Activated CD8-positive, alpha-beta T cell treated with anti-CD3 and anti-CD28 coated beads, Interleukin-2, amount 10 ng/mL, durations not matched to agents 7 days and 5 days (primary cell): ENCODE measurements at regions not wholly inside any gene's neighbourhood (a gene's known extent, or its start where the extent isn't known, plus 50 kb on each side); places are given as distances from the start of the nearest gene placed in this dataset.

Experiments
- ATAC-seq: fragments of 150-1000 bp; cut with Tn5 transposase; one replicate; pipeline ENCODE4 v1.10.0; 2021; ENCODE audit warnings: moderate library complexity
- CTCF ChIA-PET: fragments of 350-600 bp; sonication (Branson Sonifier 250); formaldehyde crosslinking; loops from one replicate; lab custom pipeline; 2021; ENCODE audit warnings: antibody characterized with exemption; lab: Charles Lee
- POLR2A ChIA-PET: fragments of 350-600 bp; sonication (Branson Sonifier 250); formaldehyde crosslinking; loops from one replicate; lab custom pipeline; 2021; ENCODE audit warnings: antibody characterized with exemption; lab: Charles Lee
- DNase-seq: peaks from one replicate; pipeline ENCODE4 v3.0.0-alpha.2; 2020
- H3K27ac Mint-ChIP-seq: one replicate; pipeline ENCODE4 v1.8.0; 2021; ENCODE audit warnings: mild to moderate bottlenecking, mixed read lengths
- H3K27me3 Mint-ChIP-seq: one replicate; pipeline ENCODE4 v1.8.0; 2021; ENCODE audit warnings: low read depth, mixed read lengths
- H3K36me3 Mint-ChIP-seq: one replicate; pipeline ENCODE4 v1.8.0; 2021; ENCODE audit warnings: low read depth, mixed read lengths
- H3K4me1 Mint-ChIP-seq: one replicate; pipeline ENCODE4 v1.8.0; 2021; ENCODE audit warnings: low read depth, mixed read lengths
- H3K4me3 Mint-ChIP-seq: one replicate; pipeline ENCODE4 v1.8.0; 2021; ENCODE audit warnings: mild to moderate bottlenecking, mixed read lengths
- H3K9me3 Mint-ChIP-seq: one replicate; pipeline ENCODE4 v1.8.0; 2022; ENCODE audit warnings: mixed read lengths; ENCODE audit not compliant: insufficient read depth

GRCh38 chr4:121277194-121278105 lies 103.4 kb downstream of the QRFPR start:
- no peak for DNase-seq
- H3K9me3 Mint-ChIP-seq, result no peaks in the 10 kb centered on the region
- CTCF ChIA-PET, result interaction anchor here (1.3 to 2.3 kb wide), 2 partner anchors 31 to 85 kb away, joined by 4 to 11 read pairs; no protein-coding TSS in a partner anchor
- peaks cover 7% of the 10 kb centered on the region for H3K4me1 Mint-ChIP-seq
- ATAC-seq, result no peak
- POLR2A ChIA-PET, result no interaction called here
- no peak overlapping the region for H3K4me3 Mint-ChIP-seq
- peaks cover 11% of the 10 kb centered on the region for H3K27me3 Mint-ChIP-seq
- H3K36me3 Mint-ChIP-seq, result no peaks in the 10 kb centered on the region
- H3K27ac Mint-ChIP-seq, result no peak overlapping the region

- no peak for DNase-seq
- Mint-ChIP-seq H3K4me1 (peaks cover 7% of the 10 kb centered on the region), H3K9me3 (no peaks in the 10 kb centered on the region), H3K27ac (no peak overlapping the region), H3K27me3 (peaks cover 3% of the 10 kb centered on the region), H3K4me3 (no peak overlapping the region), H3K36me3 (no peaks in the 10 kb centered on the region)
- ATAC-seq, result no peak
- ChIA-PET CTCF (interaction anchor here (1.4 to 4.3 kb wide), 5 partner anchors 12 to 81 kb away, joined by 3 to 31 read pairs (median 16); no protein-coding TSS in a partner anchor), POLR2A (no interaction called here)
These were observed 107.6 kb downstream of the QRFPR start for GRCh38 chr4:121273191-121273590.

- Mint-ChIP-seq H3K27ac (no peak overlapping the region), H3K9me3 (no peaks in the 10 kb centered on the region), H3K36me3 (no peaks in the 10 kb centered on the region), H3K4me1 (peaks cover 7% of the 10 kb centered on the region), H3K4me3 (no peak overlapping the region), H3K27me3 (peaks cover 3% of the 10 kb centered on the region)
- POLR2A ChIA-PET, result no interaction called here
- ATAC-seq (no peak), DNase-seq (no peak)
- CTCF ChIA-PET, result interaction anchor here (0.8 to 4.3 kb wide), 6 partner anchors 11 to 80 kb away, joined by 3 to 31 read pairs (median 14); no protein-coding TSS in a partner anchor
These were observed 108.3 kb downstream of the QRFPR start for GRCh38 chr4:121272526-121272925.

- ChIA-PET CTCF (no interaction called here), POLR2A (no interaction called here)
- ATAC-seq (no peak), DNase-seq (no peak)
- Mint-ChIP-seq H3K27ac (no peak overlapping the region), H3K4me3 (no peak overlapping the region), H3K36me3 (no peaks in the 10 kb centered on the region), H3K9me3 (no peaks in the 10 kb centered on the region), H3K27me3 (no peaks in the 10 kb centered on the region), H3K4me1 (peaks cover 7% of the 10 kb centered on the region)
These were observed 106.3 kb upstream of the TNIP3 start for GRCh38 chr4:121270389-121270788.

GRCh38 chr4:121269001-121269400 lies 104.9 kb upstream of the TNIP3 start:
- Mint-ChIP-seq H3K4me1 (peaks cover 7% of the 10 kb centered on the region), H3K27ac (no peak overlapping the region), H3K9me3 (no peaks in the 10 kb centered on the region), H3K27me3 (no peaks in the 10 kb centered on the region), H3K36me3 (no peaks in the 10 kb centered on the region), H3K4me3 (no peak overlapping the region)
- ChIA-PET CTCF (no interaction called here), POLR2A (no interaction called here)
- DNase-seq, result no peak
- no peak for ATAC-seq

GRCh38 chr4:121266982-121267381 lies 102.9 kb upstream of the TNIP3 start:
- H3K27ac Mint-ChIP-seq, result no peak overlapping the region
- H3K27me3 Mint-ChIP-seq, result no peaks in the 10 kb centered on the region
- POLR2A ChIA-PET, result no interaction called here
- H3K9me3 Mint-ChIP-seq, result no peaks in the 10 kb centered on the region
- H3K4me1 Mint-ChIP-seq, result no peaks in the 10 kb centered on the region
- CTCF ChIA-PET, result interaction anchor here (1.0 to 1.3 kb wide), 2 partner anchors 16 to 41 kb away, joined by 3 to 4 read pairs; no protein-coding TSS in a partner anchor
- H3K4me3 Mint-ChIP-seq, result no peak overlapping the region
- no peak for DNase-seq
- no peak for ATAC-seq
- no peaks in the 10 kb centered on the region for H3K36me3 Mint-ChIP-seq

GRCh38 chr4:121256887-121257466 lies 92.9 kb upstream of the TNIP3 start:
- DNase-seq, result no peak
- ChIA-PET CTCF (interaction anchor here (0.7 to 1.7 kb wide), 3 partner anchors 51 to 65 kb away, joined by 3 to 5 read pairs (median 4); no protein-coding TSS in a partner anchor), POLR2A (interaction anchor here (0.8 kb wide), 2 partner anchors 38 to 51 kb away, joined by 3 read pairs; no protein-coding TSS in a partner anchor)
- Mint-ChIP-seq H3K4me3 (no peak overlapping the region), H3K36me3 (peaks cover 11% of the 10 kb centered on the region), H3K27ac (peak overlapping the region; percentile 90), H3K9me3 (no peaks in the 10 kb centered on the region), H3K27me3 (no peaks in the 10 kb centered on the region), H3K4me1 (peaks cover 58% of the 10 kb centered on the region)
- peak; percentile 12 for ATAC-seq

GRCh38 chr4:121255986-121256750 lies 92.0 kb upstream of the TNIP3 start:
- ChIA-PET CTCF (interaction anchor here (1.7 to 10.2 kb wide), 2 partner anchors 51 to 65 kb away, joined by 5 to 130 read pairs; no protein-coding TSS in a partner anchor), POLR2A (no interaction called here)
- Mint-ChIP-seq H3K27ac (peak overlapping the region; percentile 90), H3K27me3 (no peaks in the 10 kb centered on the region), H3K4me3 (peak overlapping the region; percentile 38), H3K36me3 (peaks cover 11% of the 10 kb centered on the region), H3K9me3 (no peaks in the 10 kb centered on the region), H3K4me1 (peaks cover 58% of the 10 kb centered on the region)
- peak; percentile 96 for ATAC-seq
- peak; percentile 71 for DNase-seq

- Mint-ChIP-seq H3K27me3 (no peaks in the 10 kb centered on the region), H3K4me1 (peaks cover 65% of the 10 kb centered on the region), H3K36me3 (peaks cover 11% of the 10 kb centered on the region), H3K4me3 (no peak overlapping the region), H3K27ac (peak overlapping the region; percentile 76), H3K9me3 (no peaks in the 10 kb centered on the region)
- CTCF ChIA-PET, result interaction anchor here (0.6 to 10.2 kb wide), 9 partner anchors 11 to 62 kb away, joined by 3 to 130 read pairs (median 16); no protein-coding TSS in a partner anchor
- DNase-seq (peak; percentile 29), ATAC-seq (peak; percentile 16)
- POLR2A ChIA-PET, result interaction anchor here (1.7 kb wide), 1 partner anchor 63 kb away, joined by 3 read pairs; no protein-coding TSS in a partner anchor
These were observed 89.8 kb upstream of the TNIP3 start for GRCh38 chr4:121253961-121254360.

- CTCF ChIA-PET, result interaction anchor here (1.0 to 10.2 kb wide), 16 partner anchors 10 to 134 kb away, joined by 3 to 130 read pairs (median 7); no protein-coding TSS in a partner anchor
- Mint-ChIP-seq H3K27me3 (no peaks in the 10 kb centered on the region), H3K4me1 (peaks cover 55% of the 10 kb centered on the region), H3K36me3 (peaks cover 9% of the 10 kb centered on the region), H3K9me3 (no peaks in the 10 kb centered on the region), H3K4me3 (no peak overlapping the region), H3K27ac (no peak overlapping the region)
- POLR2A ChIA-PET, result interaction anchor here (1.5 kb wide), 1 partner anchor 70 kb away, joined by 3 read pairs; no protein-coding TSS in a partner anchor
- DNase-seq, result peak; percentile 69
- no peak for ATAC-seq
These were observed 88.2 kb upstream of the TNIP3 start for GRCh38 chr4:121252224-121252806.
